Osteoblast (primary cell): ENCODE measurements at regions not wholly inside any gene's neighbourhood (a gene's known extent, or its start where the extent isn't known, plus 50 kb on each side); places are given as distances from the start of the nearest gene placed in this dataset.

Experiments used
- DNase-seq: peaks from one replicate; pipeline ENCODE4 v3.0.0; 2011; ENCODE audit warnings: low spot score, mixed read lengths; ENCODE audit not compliant: insufficient read length; ENCODE audit errors: missing footprints
- H2AFZ ChIP-seq: 2 replicates; pipeline ENCODE4 v1.6.0; 2011; ENCODE audit warnings: mild to moderate bottlenecking, low read length
- H3K27ac ChIP-seq: 2 replicates; pipeline ENCODE4 v1.5.1; 2011; ENCODE audit warnings: mild to moderate bottlenecking, low read depth, low read length, moderate library complexity
- H3K27me3 ChIP-seq: 2 replicates; pipeline ENCODE4 v1.6.0; 2012; ENCODE audit warnings: mild to moderate bottlenecking, control low read depth, inconsistent platforms, low read length, moderate library complexity; ENCODE audit not compliant: insufficient read depth
- H3K36me3 ChIP-seq: 2 replicates; pipeline ENCODE4 v1.5.1; 2011; ENCODE audit warnings: mild to moderate bottlenecking, low read length, control low read depth, moderate library complexity; ENCODE audit not compliant: insufficient read depth
- H3K4me1 ChIP-seq: 2 replicates; pipeline ENCODE4 v1.5.1; 2011; ENCODE audit warnings: mild to moderate bottlenecking, low read length, control low read depth, moderate library complexity; ENCODE audit not compliant: insufficient read depth
- H3K4me2 ChIP-seq: 2 replicates; pipeline ENCODE4 v1.6.0; 2011; ENCODE audit warnings: mild to moderate bottlenecking, low read length; ENCODE audit not compliant: insufficient read depth
- H3K4me3 ChIP-seq: fragments of 200-600 bp; sonication (generic); 3 replicates; pipeline ENCODE4 v1.5.1; 2012; ENCODE audit warnings: mild to moderate bottlenecking, low read length, inconsistent platforms; ENCODE audit not compliant: insufficient read depth
- H3K79me2 ChIP-seq: 2 replicates; pipeline ENCODE4 v1.6.0; 2012; ENCODE audit warnings: mild to moderate bottlenecking, low read length, control low read depth, inconsistent platforms; ENCODE audit not compliant: insufficient read depth
- H3K9me3 ChIP-seq: 2 replicates; pipeline ENCODE4 v1.5.1; 2011; ENCODE audit warnings: low read depth, low read length, control low read depth
- H4K20me1 ChIP-seq: 2 replicates; pipeline ENCODE4 v1.6.0; 2012; ENCODE audit warnings: mild to moderate bottlenecking, low read length, control low read depth; ENCODE audit not compliant: insufficient read depth
- TF ChIP-seq, protein P1 (sequence below): IDR thresholded peaks from 2 replicates; pipeline ENCODE4 v1.5.1; 2011; ENCODE audit warnings: mild to moderate bottlenecking, low read depth, low read length, moderate library complexity; ENCODE audit errors: extremely low read depth

DNA sequence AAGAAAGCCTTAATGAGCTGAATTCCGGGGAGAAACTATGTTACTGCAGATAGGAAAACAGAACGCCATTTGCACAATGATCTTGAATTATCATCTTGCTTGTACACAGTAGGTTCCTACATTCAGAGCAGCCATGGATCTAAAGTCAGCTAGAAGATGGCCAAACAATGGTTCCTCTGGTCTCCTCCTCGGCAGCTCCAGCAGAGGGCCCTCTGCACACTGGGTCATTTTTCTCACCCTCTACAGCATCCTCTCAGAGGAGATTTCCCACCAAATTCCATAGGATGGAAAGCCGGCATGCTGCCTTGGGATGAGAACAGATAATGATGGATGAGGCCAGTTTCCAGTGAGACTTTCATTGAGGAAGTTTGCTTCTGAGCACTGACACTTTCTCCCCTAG lies 308.5 kb upstream of the NFE2L3 start:
- Histone ChIP-seq H3K9me3 (no peaks in the 10 kb centered on the region), H3K4me2 (peak overlapping the region; percentile 43), H3K4me1 (peaks cover 50% of the 10 kb centered on the region), H3K27ac (peak overlapping the region; percentile 85), H4K20me1 (no peaks in the 10 kb centered on the region), H3K4me3 (no peak overlapping the region), H3K36me3 (no peaks in the 10 kb centered on the region), H3K27me3 (no peaks in the 10 kb centered on the region), H3K79me2 (no peaks in the 10 kb centered on the region), H2AFZ (no peak overlapping the region)
- DNase-seq = no peak
- TF ChIP-seq, protein P1, sequence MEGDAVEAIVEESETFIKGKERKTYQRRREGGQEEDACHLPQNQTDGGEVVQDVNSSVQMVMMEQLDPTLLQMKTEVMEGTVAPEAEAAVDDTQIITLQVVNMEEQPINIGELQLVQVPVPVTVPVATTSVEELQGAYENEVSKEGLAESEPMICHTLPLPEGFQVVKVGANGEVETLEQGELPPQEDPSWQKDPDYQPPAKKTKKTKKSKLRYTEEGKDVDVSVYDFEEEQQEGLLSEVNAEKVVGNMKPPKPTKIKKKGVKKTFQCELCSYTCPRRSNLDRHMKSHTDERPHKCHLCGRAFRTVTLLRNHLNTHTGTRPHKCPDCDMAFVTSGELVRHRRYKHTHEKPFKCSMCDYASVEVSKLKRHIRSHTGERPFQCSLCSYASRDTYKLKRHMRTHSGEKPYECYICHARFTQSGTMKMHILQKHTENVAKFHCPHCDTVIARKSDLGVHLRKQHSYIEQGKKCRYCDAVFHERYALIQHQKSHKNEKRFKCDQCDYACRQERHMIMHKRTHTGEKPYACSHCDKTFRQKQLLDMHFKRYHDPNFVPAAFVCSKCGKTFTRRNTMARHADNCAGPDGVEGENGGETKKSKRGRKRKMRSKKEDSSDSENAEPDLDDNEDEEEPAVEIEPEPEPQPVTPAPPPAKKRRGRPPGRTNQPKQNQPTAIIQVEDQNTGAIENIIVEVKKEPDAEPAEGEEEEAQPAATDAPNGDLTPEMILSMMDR = peak; percentile 32

DNA sequence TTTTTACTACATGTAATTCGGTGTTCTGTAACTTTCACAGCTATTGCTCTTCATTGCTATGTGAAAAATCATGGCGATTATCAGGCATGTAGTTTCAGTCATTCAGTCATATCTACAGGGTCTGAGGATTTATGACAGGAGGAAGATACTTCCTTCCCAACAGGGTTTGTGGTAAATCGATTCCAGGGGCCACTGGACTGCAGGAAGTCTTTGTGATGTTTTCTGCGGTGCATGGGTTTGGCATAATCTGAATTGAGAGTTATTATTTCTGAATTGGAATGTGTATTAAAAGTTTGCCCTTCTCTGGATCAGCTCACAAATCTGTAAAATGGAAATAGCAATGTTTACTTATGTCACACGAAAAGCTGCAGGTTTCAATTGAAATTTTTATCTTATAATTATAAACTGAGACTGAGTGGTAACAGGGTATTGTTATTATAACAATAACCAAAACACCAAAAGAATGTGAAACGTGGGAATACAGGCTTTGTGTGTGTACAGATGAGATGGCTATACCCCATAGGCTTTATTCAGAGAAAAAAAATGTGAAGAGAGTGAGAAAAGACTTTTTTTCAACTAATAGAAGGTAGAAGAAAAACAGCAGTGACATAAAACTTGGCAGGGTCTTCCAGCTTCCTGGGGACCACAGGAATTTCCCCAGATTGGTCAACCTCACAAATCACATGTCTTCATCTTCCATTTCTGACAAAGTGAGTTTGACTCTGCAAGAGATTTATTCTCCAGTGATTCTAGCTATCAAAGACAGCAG lies 307.7 kb upstream of the NFE2L3 start:
- Histone ChIP-seq H3K4me3 (peak overlapping the region; percentile 13), H3K4me2 (peak overlapping the region; percentile 43), H3K79me2 (no peaks in the 10 kb centered on the region), H3K9me3 (no peaks in the 10 kb centered on the region), H3K36me3 (no peaks in the 10 kb centered on the region), H4K20me1 (no peaks in the 10 kb centered on the region), H3K27ac (peak overlapping the region; percentile 85), H2AFZ (no peak overlapping the region), H3K27me3 (no peaks in the 10 kb centered on the region), H3K4me1 (peaks cover 58% of the 10 kb centered on the region)
- peak; percentile 88 for DNase-seq
- TF ChIP-seq, protein P1 = no peak

DNA sequence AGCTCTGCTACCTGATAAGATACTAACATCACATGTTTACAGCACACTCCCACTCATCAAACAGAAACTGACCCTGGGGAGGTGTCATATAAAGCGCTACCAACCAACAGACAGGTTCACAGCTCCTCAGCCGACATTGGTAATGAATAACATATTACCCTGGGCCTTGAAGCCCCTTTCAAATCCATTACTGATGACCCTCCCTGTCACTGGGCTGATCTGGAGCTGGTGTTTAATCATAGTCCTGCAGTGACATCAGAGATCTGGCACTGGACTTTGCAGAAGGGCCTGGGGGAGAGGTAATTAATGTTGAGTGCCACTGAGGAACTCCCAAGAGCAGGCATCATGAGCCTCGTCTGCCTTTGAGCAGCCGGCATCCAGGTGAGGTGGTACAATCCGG lies 306.5 kb upstream of the NFE2L3 start:
- Histone ChIP-seq H3K9me3 (no peaks in the 10 kb centered on the region), H3K27me3 (no peaks in the 10 kb centered on the region), H3K4me1 (peaks cover 69% of the 10 kb centered on the region), H3K4me2 (no peak overlapping the region), H3K36me3 (no peaks in the 10 kb centered on the region), H4K20me1 (no peaks in the 10 kb centered on the region), H2AFZ (no peak overlapping the region), H3K27ac (no peak overlapping the region), H3K4me3 (no peak overlapping the region), H3K79me2 (no peaks in the 10 kb centered on the region)
- TF ChIP-seq, protein P1 = no peak
- DNase-seq = no peak

DNA sequence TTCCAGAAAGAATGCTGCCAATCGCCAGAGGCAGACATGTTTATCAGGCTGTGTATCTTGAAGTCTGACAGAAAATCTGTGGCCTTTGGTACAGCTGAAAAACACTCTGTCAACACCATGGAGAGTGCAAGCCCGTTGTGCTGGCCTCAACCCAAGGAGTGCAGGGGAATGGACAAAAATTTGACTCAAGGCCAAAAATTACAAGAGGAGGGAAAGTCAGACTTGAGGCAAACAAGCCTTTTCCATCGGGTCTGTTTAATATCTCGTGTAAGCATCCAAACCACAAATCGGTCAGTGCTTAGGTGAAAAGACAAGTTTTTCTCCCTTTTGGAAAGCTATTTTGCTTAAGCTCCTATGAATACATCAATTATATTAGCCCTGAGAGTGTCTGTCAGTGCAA lies 305.3 kb upstream of the NFE2L3 start:
- Histone ChIP-seq H3K27ac (peak overlapping the region; percentile 96), H3K4me3 (no peak overlapping the region), H3K4me1 (peaks cover 80% of the 10 kb centered on the region), H3K4me2 (peak overlapping the region; percentile 42), H3K27me3 (no peaks in the 10 kb centered on the region), H3K36me3 (no peaks in the 10 kb centered on the region), H4K20me1 (no peaks in the 10 kb centered on the region), H3K9me3 (no peaks in the 10 kb centered on the region), H3K79me2 (no peaks in the 10 kb centered on the region), H2AFZ (no peak overlapping the region)
- no peak for DNase-seq
- TF ChIP-seq, protein P1 = no peak
